ENCODE measurements at regions not wholly inside any gene's neighbourhood (a gene's known extent, or its start where the extent isn't known, plus 50 kb on each side); places are given as distances from the start of the nearest gene placed in this dataset.

DNA sequence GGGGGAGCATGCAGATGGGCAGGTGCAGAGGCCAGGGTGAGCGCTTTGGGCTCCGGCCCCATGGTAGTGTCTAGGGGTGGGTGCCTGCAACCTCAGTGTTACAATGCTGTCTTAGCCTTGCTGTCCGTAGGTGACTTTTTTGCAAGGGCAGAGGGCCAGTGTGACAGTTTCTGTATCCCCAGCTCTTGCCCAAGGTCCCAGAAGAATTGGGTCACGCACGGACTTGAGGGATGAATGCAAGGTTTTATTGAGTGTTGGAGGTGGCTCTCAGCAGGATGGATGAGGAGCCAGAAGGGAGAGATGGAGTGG, 492.5 kb downstream of the AGTPBP1 start:
- H2AFZ ChIP-seq (ENCODE audit: low read length): no peak overlapping the region
- no peaks in the 10 kb centered on the region for H3F3A ChIP-seq (ENCODE audit: insufficient read depth, low read length)
- H3K9ac ChIP-seq (ENCODE audit: low read length): no peak overlapping the region
- H3K9me3 ChIP-seq (ENCODE audit: low read length): no peaks in the 10 kb centered on the region
- H3K79me2 ChIP-seq (ENCODE audit: insufficient read depth, low read length): no peaks in the 10 kb centered on the region
- no peak overlapping the region for H3K27ac ChIP-seq (ENCODE audit: low read depth, low read length, poor library complexity, severe bottlenecking)
- no peaks in the 10 kb centered on the region for H3K36me3 ChIP-seq (ENCODE audit: insufficient read depth, low read length)
- H4K20me1 ChIP-seq (ENCODE audit: insufficient read depth, low read length): no peaks in the 10 kb centered on the region
- H3K4me1 ChIP-seq (ENCODE audit: insufficient read depth, low read length, severe bottlenecking): no peaks in the 10 kb centered on the region
- no peak overlapping the region for H3K4me2 ChIP-seq (ENCODE audit: low read length)
- no peaks in the 10 kb centered on the region for H3K27me3 ChIP-seq (ENCODE audit: insufficient read depth, low read length)
- TF ChIP-seq, protein P1, sequence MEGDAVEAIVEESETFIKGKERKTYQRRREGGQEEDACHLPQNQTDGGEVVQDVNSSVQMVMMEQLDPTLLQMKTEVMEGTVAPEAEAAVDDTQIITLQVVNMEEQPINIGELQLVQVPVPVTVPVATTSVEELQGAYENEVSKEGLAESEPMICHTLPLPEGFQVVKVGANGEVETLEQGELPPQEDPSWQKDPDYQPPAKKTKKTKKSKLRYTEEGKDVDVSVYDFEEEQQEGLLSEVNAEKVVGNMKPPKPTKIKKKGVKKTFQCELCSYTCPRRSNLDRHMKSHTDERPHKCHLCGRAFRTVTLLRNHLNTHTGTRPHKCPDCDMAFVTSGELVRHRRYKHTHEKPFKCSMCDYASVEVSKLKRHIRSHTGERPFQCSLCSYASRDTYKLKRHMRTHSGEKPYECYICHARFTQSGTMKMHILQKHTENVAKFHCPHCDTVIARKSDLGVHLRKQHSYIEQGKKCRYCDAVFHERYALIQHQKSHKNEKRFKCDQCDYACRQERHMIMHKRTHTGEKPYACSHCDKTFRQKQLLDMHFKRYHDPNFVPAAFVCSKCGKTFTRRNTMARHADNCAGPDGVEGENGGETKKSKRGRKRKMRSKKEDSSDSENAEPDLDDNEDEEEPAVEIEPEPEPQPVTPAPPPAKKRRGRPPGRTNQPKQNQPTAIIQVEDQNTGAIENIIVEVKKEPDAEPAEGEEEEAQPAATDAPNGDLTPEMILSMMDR (IDR thresholded peaks at IDR 0.05; ENCODE audit: low read length): no peak
- no peak for TF ChIP-seq EZH2 (IDR thresholded peaks at IDR 0.05; ENCODE audit: borderline replicate concordance, low read length)
- H3K9me2 ChIP-seq (ENCODE audit: low read depth, low read length): no peaks in the 10 kb centered on the region
- no peak overlapping the region for H3K4me3 ChIP-seq (ENCODE audit: low read depth, low read length, poor library complexity, severe bottlenecking)

DNA sequence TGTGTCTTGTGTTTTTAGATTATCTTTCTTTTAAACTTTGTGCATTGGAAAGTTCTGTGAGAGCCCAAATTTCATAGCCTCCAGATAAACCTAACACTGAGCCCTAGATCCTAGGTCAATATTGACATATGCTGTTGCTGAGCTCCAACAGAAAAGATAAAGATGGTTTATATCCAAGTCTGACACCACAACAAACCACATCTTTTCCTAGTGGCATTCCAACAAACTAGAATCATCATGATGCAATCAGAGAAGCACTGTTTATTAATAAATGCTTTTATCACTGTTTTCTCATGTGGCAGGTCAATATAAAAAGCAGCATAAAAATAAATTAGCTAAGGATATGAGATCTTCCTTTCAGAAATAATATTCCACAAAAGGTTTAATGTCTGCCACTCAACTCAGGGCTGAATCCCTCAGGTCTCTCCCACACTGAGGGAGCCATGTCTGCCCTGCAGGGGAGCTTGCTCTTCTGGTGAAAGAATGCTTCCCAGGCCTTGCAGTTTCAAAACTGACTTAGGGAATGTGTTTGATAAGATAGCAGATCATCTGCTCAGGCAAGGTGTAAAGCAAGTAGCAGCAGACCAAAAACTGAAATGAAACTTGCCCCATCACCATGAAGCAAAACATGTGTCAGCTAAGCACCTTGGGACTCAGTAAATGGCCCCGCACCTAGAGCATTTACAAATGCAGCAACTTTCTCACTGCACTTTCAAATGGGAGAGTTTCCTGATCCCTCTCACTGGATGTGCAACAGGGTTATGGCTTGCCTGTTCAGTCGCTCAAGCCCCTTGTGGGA, 493.0 kb downstream of the AGTPBP1 start:
- Histone ChIP-seq H3K4me3 (ENCODE audit: low read depth, low read length, poor library complexity, severe bottlenecking) (no peak overlapping the region), H2AFZ (ENCODE audit: low read length) (no peak overlapping the region), H3K27me3 (ENCODE audit: insufficient read depth, low read length) (no peaks in the 10 kb centered on the region), H3K9ac (ENCODE audit: low read length) (no peak overlapping the region), H4K20me1 (ENCODE audit: insufficient read depth, low read length) (no peaks in the 10 kb centered on the region), H3K27ac (ENCODE audit: low read depth, low read length, poor library complexity, severe bottlenecking) (no peak overlapping the region), H3F3A (ENCODE audit: insufficient read depth, low read length) (no peaks in the 10 kb centered on the region), H3K4me1 (ENCODE audit: insufficient read depth, low read length, severe bottlenecking) (no peaks in the 10 kb centered on the region), H3K36me3 (ENCODE audit: insufficient read depth, low read length) (no peaks in the 10 kb centered on the region), H3K9me2 (ENCODE audit: low read depth, low read length) (no peaks in the 10 kb centered on the region), H3K79me2 (ENCODE audit: insufficient read depth, low read length) (no peaks in the 10 kb centered on the region), H3K4me2 (ENCODE audit: low read length) (no peak overlapping the region), H3K9me3 (ENCODE audit: low read length) (no peaks in the 10 kb centered on the region)
- TF ChIP-seq, protein P1 (IDR thresholded peaks at IDR 0.05; ENCODE audit: low read length): no peak
- TF ChIP-seq EZH2 (IDR thresholded peaks at IDR 0.05; ENCODE audit: borderline replicate concordance, low read length): no peak

DNA sequence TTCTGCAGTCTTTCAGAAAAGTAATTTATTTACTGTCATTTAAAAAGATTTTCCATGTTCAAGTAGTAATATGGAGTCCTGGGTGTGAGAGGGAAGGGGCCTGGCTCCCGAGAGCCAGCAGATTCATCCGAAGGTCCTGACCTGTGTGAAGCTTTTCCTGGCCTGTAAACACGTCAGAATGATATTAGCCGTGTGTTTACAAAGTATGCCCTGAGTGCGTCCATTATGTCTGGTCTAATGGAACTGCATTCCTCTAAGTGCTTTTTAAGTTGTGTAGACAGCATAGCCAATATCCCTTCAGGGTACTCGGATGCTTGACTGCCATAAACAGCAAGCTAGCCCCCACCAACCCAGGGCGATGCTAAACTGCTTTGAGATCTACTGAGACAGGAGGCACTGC, 495.2 kb downstream of the AGTPBP1 start:
- H3K4me3 ChIP-seq (ENCODE audit: low read depth, low read length, poor library complexity, severe bottlenecking): no peak overlapping the region
- no peak for TF ChIP-seq EZH2 (IDR thresholded peaks at IDR 0.05; ENCODE audit: borderline replicate concordance, low read length)
- TF ChIP-seq, protein P1 (IDR thresholded peaks at IDR 0.05; ENCODE audit: low read length): no peak
- no peak overlapping the region for H3K4me2 ChIP-seq (ENCODE audit: low read length)
- no peaks in the 10 kb centered on the region for H3F3A ChIP-seq (ENCODE audit: insufficient read depth, low read length)
- no peak overlapping the region for H3K9ac ChIP-seq (ENCODE audit: low read length)
- no peaks in the 10 kb centered on the region for H3K9me2 ChIP-seq (ENCODE audit: low read depth, low read length)
- H3K9me3 ChIP-seq (ENCODE audit: low read length): no peaks in the 10 kb centered on the region
- H3K36me3 ChIP-seq (ENCODE audit: insufficient read depth, low read length): no peaks in the 10 kb centered on the region
- no peaks in the 10 kb centered on the region for H3K27me3 ChIP-seq (ENCODE audit: insufficient read depth, low read length)
- no peak overlapping the region for H2AFZ ChIP-seq (ENCODE audit: low read length)
- H3K27ac ChIP-seq (ENCODE audit: low read depth, low read length, poor library complexity, severe bottlenecking): no peak overlapping the region
- no peaks in the 10 kb centered on the region for H4K20me1 ChIP-seq (ENCODE audit: insufficient read depth, low read length)
- no peaks in the 10 kb centered on the region for H3K4me1 ChIP-seq (ENCODE audit: insufficient read depth, low read length, severe bottlenecking)
- no peaks in the 10 kb centered on the region for H3K79me2 ChIP-seq (ENCODE audit: insufficient read depth, low read length)
